Adipocyte (in vitro differentiated cells): ENCODE measurements at regions not wholly inside any gene's neighbourhood (a gene's known extent, or its start where the extent isn't known, plus 50 kb on each side); places are given as distances from the start of the nearest gene placed in this dataset.
A peak's percentile ranks its signal among the peaks of the same experiment; 100 is the strongest.

Experiments used
- DNase-seq: peaks from one replicate; pipeline ENCODE4 v3.0.0-alpha.2; 2015; ENCODE audit warnings: low read depth
- H3K27me3 ChIP-seq: replicated peaks from 2 replicates; pipeline ENCODE4 v1.7.0; 2013; ENCODE audit warnings: mild to moderate bottlenecking, low read length, moderate library complexity; ENCODE audit not compliant: control insufficient read depth, insufficient read depth
- H3K36me3 ChIP-seq: 2 replicates; pipeline ENCODE4 v1.7.0; 2013; ENCODE audit warnings: low read length, mild to moderate bottlenecking, moderate library complexity; ENCODE audit not compliant: control insufficient read depth, insufficient read depth, severe bottlenecking
- H3K4me1 ChIP-seq: 2 replicates; pipeline ENCODE4 v1.7.0; 2013; ENCODE audit warnings: mild to moderate bottlenecking, low read length, moderate library complexity; ENCODE audit not compliant: control insufficient read depth, insufficient read depth
- H3K4me3 ChIP-seq: 2 replicates; pipeline ENCODE4 v1.7.0; 2013; ENCODE audit warnings: mild to moderate bottlenecking, low read length, moderate library complexity
- H3K9ac ChIP-seq: 2 replicates; pipeline ENCODE4 v1.7.0; 2013; ENCODE audit warnings: mild to moderate bottlenecking, low read length, moderate library complexity
- H3K9me3 ChIP-seq: 2 replicates; pipeline ENCODE4 v1.7.0; 2013; ENCODE audit warnings: mild to moderate bottlenecking, low read length, moderate library complexity; ENCODE audit not compliant: control insufficient read depth

DNA sequence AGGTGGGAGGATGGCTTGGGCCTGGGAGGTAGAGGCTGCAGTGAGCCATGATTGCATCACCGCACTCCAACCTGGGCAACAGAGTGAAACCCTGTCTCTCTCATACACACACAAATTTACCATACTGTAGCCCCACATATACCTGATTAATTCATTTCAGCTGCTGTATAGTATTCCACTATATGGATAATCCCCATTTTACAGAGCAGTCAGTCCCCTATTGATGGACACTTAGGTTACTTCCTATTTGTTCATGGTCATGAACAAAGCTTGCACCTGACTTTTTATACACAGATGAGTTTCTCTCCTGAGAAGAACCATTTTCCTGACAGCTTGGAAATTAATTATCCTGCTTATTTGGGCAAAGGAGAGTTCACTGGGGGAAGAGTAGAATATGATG, 59.2 kb downstream of the EMX2 start:
- peaks cover 6% of the 10 kb centered on the region for H3K4me1 ChIP-seq
- no peaks in the 10 kb centered on the region for H3K9me3 ChIP-seq
- H3K36me3 ChIP-seq = no peaks in the 10 kb centered on the region
- no peak for DNase-seq
- no peak overlapping the region for H3K9ac ChIP-seq
- no peak overlapping the region for H3K4me3 ChIP-seq
- peaks cover 11% of the 10 kb centered on the region for H3K27me3 ChIP-seq

GRCh38 chr10:117603081-117603480, 60.5 kb downstream of the EMX2 start:
- H3K36me3 ChIP-seq = no peaks in the 10 kb centered on the region
- DNase-seq = no peak
- H3K27me3 ChIP-seq = peaks cover 11% of the 10 kb centered on the region
- no peaks in the 10 kb centered on the region for H3K4me1 ChIP-seq
- H3K4me3 ChIP-seq = no peak overlapping the region
- no peak overlapping the region for H3K9ac ChIP-seq
- no peaks in the 10 kb centered on the region for H3K9me3 ChIP-seq

GRCh38 chr10:117603726-117604125, 61.2 kb downstream of the EMX2 start:
- Histone ChIP-seq H3K9me3 (no peaks in the 10 kb centered on the region), H3K27me3 (peaks cover 11% of the 10 kb centered on the region), H3K4me1 (peaks cover 5% of the 10 kb centered on the region), H3K36me3 (no peaks in the 10 kb centered on the region), H3K4me3 (no peak overlapping the region), H3K9ac (no peak overlapping the region)
- DNase-seq = no peak

DNA sequence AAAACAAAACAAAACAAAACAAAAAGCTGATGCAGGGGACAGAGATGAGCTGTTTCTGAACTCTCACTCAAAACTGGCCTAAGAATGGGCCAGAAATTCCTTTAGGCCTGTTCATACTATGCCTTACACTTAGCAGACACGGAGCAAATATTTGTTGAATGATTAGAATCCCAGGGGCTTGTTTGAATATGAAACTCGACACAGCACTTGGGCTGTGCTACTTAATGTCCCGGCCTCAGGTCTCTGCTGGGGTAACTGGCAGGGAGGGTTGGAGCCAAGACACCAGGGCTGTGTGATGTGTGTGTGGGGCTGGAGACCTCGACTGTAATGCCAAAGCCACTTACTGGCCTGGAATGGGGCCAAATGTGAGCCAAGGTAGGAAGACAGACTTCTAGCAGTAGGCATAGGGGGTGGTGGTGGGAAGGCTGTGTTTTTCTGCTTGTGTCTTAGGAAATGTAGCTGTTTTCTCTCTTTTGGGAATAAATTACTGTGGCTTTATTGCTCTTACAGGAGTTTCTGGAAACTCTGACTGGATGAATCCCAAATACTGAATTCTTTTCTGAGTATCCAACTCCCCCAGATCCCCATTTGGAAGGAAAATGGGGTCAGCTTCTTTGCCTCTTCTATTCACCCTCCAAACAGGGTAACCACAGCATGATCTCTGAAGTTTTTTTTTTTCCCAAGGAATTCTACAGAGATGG, 66.7 kb downstream of the EMX2 start:
- peaks cover 17% of the 10 kb centered on the region for H3K4me1 ChIP-seq
- H3K27me3 ChIP-seq = no peaks in the 10 kb centered on the region
- H3K36me3 ChIP-seq = no peaks in the 10 kb centered on the region
- H3K9me3 ChIP-seq = no peaks in the 10 kb centered on the region
- DNase-seq = peak; percentile 13
- peak overlapping the region; percentile 59 for H3K9ac ChIP-seq
- H3K4me3 ChIP-seq = peak overlapping the region; percentile 37

- Histone ChIP-seq H3K36me3 (no peaks in the 10 kb centered on the region), H3K9ac (peak overlapping the region; percentile 59), H3K4me3 (peak overlapping the region; percentile 37), H3K4me1 (peaks cover 17% of the 10 kb centered on the region), H3K9me3 (no peaks in the 10 kb centered on the region), H3K27me3 (no peaks in the 10 kb centered on the region)
- DNase-seq = no peak
Measured at GRCh38 chr10:117609796-117610170, 67.2 kb downstream of the EMX2 start.

- Histone ChIP-seq H3K9me3 (no peaks in the 10 kb centered on the region), H3K4me1 (peaks cover 17% of the 10 kb centered on the region), H3K36me3 (no peaks in the 10 kb centered on the region), H3K4me3 (peak overlapping the region; percentile 37), H3K9ac (peak overlapping the region; percentile 59), H3K27me3 (no peaks in the 10 kb centered on the region)
- DNase-seq = no peak
Measured at GRCh38 chr10:117610321-117610720, 67.8 kb downstream of the EMX2 start.

- Histone ChIP-seq H3K9me3 (no peaks in the 10 kb centered on the region), H3K9ac (no peak overlapping the region), H3K27me3 (no peaks in the 10 kb centered on the region), H3K4me3 (no peak overlapping the region), H3K4me1 (peaks cover 17% of the 10 kb centered on the region), H3K36me3 (no peaks in the 10 kb centered on the region)
- no peak for DNase-seq
Measured at GRCh38 chr10:117612113-117612512, 69.6 kb downstream of the EMX2 start.

DNA sequence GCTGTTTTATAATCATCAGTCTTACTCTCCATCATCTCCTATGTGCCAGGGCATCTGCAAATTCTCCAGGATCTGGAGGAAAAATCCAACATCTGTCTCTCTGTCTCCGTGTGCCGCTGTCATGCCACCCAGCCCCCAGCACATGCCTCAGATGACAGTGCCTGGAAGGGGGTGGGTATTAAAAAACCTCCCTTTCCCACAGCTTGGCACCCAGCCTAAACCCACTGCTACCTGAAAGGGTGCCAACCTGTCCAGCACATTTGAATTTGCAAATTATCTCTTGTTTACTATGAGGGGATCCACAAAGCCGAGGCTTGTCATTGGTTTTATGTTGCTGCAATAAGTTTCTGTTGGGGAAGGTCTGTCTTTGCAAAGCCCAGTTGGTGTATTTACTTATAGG, 73.1 kb downstream of the EMX2 start:
- Histone ChIP-seq H3K27me3 (no peaks in the 10 kb centered on the region), H3K9ac (no peak overlapping the region), H3K36me3 (no peaks in the 10 kb centered on the region), H3K9me3 (no peaks in the 10 kb centered on the region), H3K4me1 (peaks cover 14% of the 10 kb centered on the region), H3K4me3 (no peak overlapping the region)
- no peak for DNase-seq

GRCh38 chr10:117616179-117616578, 73.6 kb downstream of the EMX2 start:
- no peaks in the 10 kb centered on the region for H3K9me3 ChIP-seq
- H3K4me3 ChIP-seq = no peak overlapping the region
- peaks cover 14% of the 10 kb centered on the region for H3K4me1 ChIP-seq
- DNase-seq = no peak
- no peak overlapping the region for H3K9ac ChIP-seq
- no peaks in the 10 kb centered on the region for H3K36me3 ChIP-seq
- peaks cover 5% of the 10 kb centered on the region for H3K27me3 ChIP-seq

GRCh38 chr10:117617086-117617485, 74.5 kb downstream of the EMX2 start:
- peaks cover 13% of the 10 kb centered on the region for H3K27me3 ChIP-seq
- DNase-seq = no peak
- H3K9me3 ChIP-seq = no peaks in the 10 kb centered on the region
- no peak overlapping the region for H3K9ac ChIP-seq
- no peaks in the 10 kb centered on the region for H3K36me3 ChIP-seq
- H3K4me3 ChIP-seq = no peak overlapping the region
- H3K4me1 ChIP-seq = peaks cover 14% of the 10 kb centered on the region

- Histone ChIP-seq H3K4me3 (no peak overlapping the region), H3K4me1 (peaks cover 14% of the 10 kb centered on the region), H3K9ac (no peak overlapping the region), H3K36me3 (no peaks in the 10 kb centered on the region), H3K9me3 (no peaks in the 10 kb centered on the region), H3K27me3 (peaks cover 17% of the 10 kb centered on the region)
- no peak for DNase-seq
Measured at GRCh38 chr10:117617659-117618058, 75.1 kb downstream of the EMX2 start.

DNA sequence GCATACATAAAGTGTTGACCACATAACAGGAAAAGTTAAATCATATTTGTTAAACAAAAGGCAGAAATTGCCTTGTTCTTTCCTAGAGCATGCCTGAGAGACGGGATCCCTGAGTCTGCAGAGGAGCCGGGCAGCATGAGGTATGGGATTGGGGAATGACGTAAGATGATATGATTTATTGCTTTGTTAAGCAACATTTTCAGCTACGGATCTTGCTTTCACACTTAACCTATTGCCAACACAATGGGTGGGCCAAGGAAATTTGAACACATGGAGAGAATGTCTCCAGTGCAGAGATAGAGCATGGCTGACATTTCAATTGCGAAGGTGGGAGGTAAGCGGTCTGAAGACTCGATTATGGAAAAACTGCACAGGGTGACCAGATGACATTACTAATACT, 76.7 kb downstream of the EMX2 start:
- Histone ChIP-seq H3K4me3 (no peak overlapping the region), H3K36me3 (no peaks in the 10 kb centered on the region), H3K4me1 (peaks cover 14% of the 10 kb centered on the region), H3K9ac (no peak overlapping the region), H3K9me3 (no peaks in the 10 kb centered on the region), H3K27me3 (peaks cover 17% of the 10 kb centered on the region)
- no peak for DNase-seq
